K562 (cell line): ENCODE measurements at regions not wholly inside any gene's neighbourhood (a gene's known extent, or its start where the extent isn't known, plus 50 kb on each side); places are given as distances from the start of the nearest gene placed in this dataset.

Source experiments
- ELK1 ChIP-seq: sonication (generic); formaldehyde crosslinking; IDR thresholded peaks from 2 replicates; pipeline ENCODE4 v1.8.1; 2022; ENCODE audit warnings: missing genetic modification reagents
- GATA2 ChIP-seq: sonication (generic); formaldehyde crosslinking; IDR thresholded peaks from 2 replicates; pipeline ENCODE4 v1.4.0; 2020; ENCODE audit warnings: mild to moderate bottlenecking, missing genetic modification reagents
- GTF2B ChIP-seq: IDR thresholded peaks from 2 replicates; pipeline ENCODE4 v1.6.1; 2011; ENCODE audit not compliant: insufficient read length; ENCODE audit errors: extremely low read depth
- HNRNPK ChIP-seq: fragments of 200-400 bp; formaldehyde crosslinking; IDR thresholded peaks from one replicate; pipeline ENCODE4 v1.6.1; 2018; ENCODE audit warnings: mild to moderate bottlenecking, low read depth, low read length; ENCODE audit not compliant: poor library complexity, severe bottlenecking
- KDM1A ChIP-seq, 2 experiments: fragments of 450-650 bp; IDR thresholded peaks; 2 replicates each; pipeline ENCODE4 v1.6.1; 2016; ENCODE audit warnings: mild to moderate bottlenecking in 2 of 2
- MGA ChIP-seq: fragments of 450-650 bp; IDR thresholded peaks from 2 replicates; pipeline ENCODE4 v1.6.1; 2016; ENCODE audit warnings: mild to moderate bottlenecking, moderate library complexity
- XRCC4 ChIP-seq: IDR thresholded peaks from one replicate; pipeline ENCODE4 v1.6.1; 2011; ENCODE audit not compliant: insufficient read depth, insufficient read length; ENCODE audit errors: extremely low read depth
- ZHX1 ChIP-seq: fragments of 150-350 bp; conservative IDR thresholded peaks from 2 replicates; pipeline ENCODE4 v1.6.1; 2014; ENCODE audit warnings: low read length
- ZNF23 ChIP-seq: fragments of 250-450 bp; sonication (Bioruptor Pico); IDR thresholded peaks from 2 replicates; pipeline ENCODE4 v1.4.0; 2020; ENCODE audit warnings: mild to moderate bottlenecking

GRCh38 chr12:116358893-116359761 is 81.6 kb upstream of the MED13L start (continued):
- TF ChIP-seq MGA (no peak), ZNF23 (CRISPR knock-in tag) (no peak), KDM1A (IDR thresholded peaks at IDR 0.05) (peak in 1 of 2 experiments; percentile 35; a peak in 2 of 4 replicates), GTF2B (peak; percentile 38), GATA2 (CRISPR knock-in tag) (no peak), XRCC4 (no peak), HNRNPK (no peak), ZHX1 (0 out of 2 replicates have a peak, but pooled peaks have one; percentile 39), ELK1 (CRISPR knock-in tag) (no peak)
